ENCODE measurements at regions not wholly inside any gene's neighbourhood (a gene's known extent, or its start where the extent isn't known, plus 50 kb on each side); places are given as distances from the start of the nearest gene placed in this dataset.
"Not testable (repeated sequence)": the region's sequence is repeated elsewhere in the genome, so short reads cannot be mapped to it uniquely, and the experiment has no call there.

DNA sequence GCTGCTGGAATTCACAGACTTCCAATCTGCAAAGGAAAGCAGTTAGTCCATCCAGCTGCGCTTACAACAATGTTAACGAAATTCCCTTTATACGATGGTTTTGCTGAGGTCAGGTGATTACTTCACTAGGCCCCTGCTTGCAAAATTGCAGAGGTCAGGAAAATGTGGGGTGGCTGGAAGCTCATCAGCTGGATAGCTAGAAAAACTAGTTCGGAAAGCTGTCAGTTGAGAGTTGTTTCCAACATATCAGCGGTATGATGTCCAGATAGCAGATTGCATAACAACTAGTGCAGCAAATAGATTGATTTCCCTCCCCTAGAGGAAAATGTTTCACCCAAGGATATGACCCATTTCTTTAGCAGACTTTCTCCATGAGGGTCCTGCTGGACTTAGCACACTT is 2021.1 kb upstream of the CELF4 start:
- no peak for DNase-seq (ENCODE audit: low spot score)
- H4K20me1 ChIP-seq (ENCODE audit: insufficient read depth, low read length) = no peaks in the 10 kb centered on the region
- H3K79me2 ChIP-seq (ENCODE audit: insufficient read depth, low read depth, low read length) = no peaks in the 10 kb centered on the region
- CTCF ChIA-PET (ENCODE audit: unreplicated experiment) = no interaction called here
- no TSS peak for BruUV-seq (replicated peaks)
- no peak overlapping the region for H3K4me3 ChIP-seq (ENCODE audit: low read depth, low read length, poor library complexity, severe bottlenecking)
- H3K36me3 ChIP-seq (ENCODE audit: insufficient read depth, low read length) = no peaks in the 10 kb centered on the region
- no peak overlapping the region for H3K27ac ChIP-seq (ENCODE audit: low read depth, low read length, poor library complexity, severe bottlenecking)
- intact Hi-C loops (cut with micrococcal nuclease; ENCODE audit: unreplicated experiment) = no loop called here
- POLR2A ChIA-PET = no interaction called here
- TF ChIP-seq EZH2phosphoT487 (IDR thresholded peaks at IDR 0.05; ENCODE audit: borderline replicate concordance, low read depth, low read length) = no peak
- TF ChIP-seq, protein P1, sequence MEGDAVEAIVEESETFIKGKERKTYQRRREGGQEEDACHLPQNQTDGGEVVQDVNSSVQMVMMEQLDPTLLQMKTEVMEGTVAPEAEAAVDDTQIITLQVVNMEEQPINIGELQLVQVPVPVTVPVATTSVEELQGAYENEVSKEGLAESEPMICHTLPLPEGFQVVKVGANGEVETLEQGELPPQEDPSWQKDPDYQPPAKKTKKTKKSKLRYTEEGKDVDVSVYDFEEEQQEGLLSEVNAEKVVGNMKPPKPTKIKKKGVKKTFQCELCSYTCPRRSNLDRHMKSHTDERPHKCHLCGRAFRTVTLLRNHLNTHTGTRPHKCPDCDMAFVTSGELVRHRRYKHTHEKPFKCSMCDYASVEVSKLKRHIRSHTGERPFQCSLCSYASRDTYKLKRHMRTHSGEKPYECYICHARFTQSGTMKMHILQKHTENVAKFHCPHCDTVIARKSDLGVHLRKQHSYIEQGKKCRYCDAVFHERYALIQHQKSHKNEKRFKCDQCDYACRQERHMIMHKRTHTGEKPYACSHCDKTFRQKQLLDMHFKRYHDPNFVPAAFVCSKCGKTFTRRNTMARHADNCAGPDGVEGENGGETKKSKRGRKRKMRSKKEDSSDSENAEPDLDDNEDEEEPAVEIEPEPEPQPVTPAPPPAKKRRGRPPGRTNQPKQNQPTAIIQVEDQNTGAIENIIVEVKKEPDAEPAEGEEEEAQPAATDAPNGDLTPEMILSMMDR (conservative IDR thresholded peaks at IDR 0.05; ENCODE audit: low read length) = no peak
- H3K9me2 ChIP-seq (ENCODE audit: insufficient read depth, low read length) = no peaks in the 10 kb centered on the region
- H3K4me2 ChIP-seq (ENCODE audit: low read length) = no peak overlapping the region
- H3K4me1 ChIP-seq (ENCODE audit: insufficient read depth, low read length, poor library complexity, severe bottlenecking) = no peaks in the 10 kb centered on the region
- H2AFZ ChIP-seq (ENCODE audit: low read length) = no peak overlapping the region
- H3K9me3 ChIP-seq (ENCODE audit: low read length) = no peaks in the 10 kb centered on the region

- BruUV-seq (replicated peaks) = no TSS peak
- Histone ChIP-seq H4K20me1 (ENCODE audit: insufficient read depth, low read length) (no peaks in the 10 kb centered on the region), H3K4me3 (ENCODE audit: low read depth, low read length, poor library complexity, severe bottlenecking) (no peak overlapping the region), H2AFZ (ENCODE audit: low read length) (no peak overlapping the region), H3K27ac (ENCODE audit: low read depth, low read length, poor library complexity, severe bottlenecking) (no peak overlapping the region), H3K79me2 (ENCODE audit: insufficient read depth, low read depth, low read length) (no peaks in the 10 kb centered on the region), H3K9me3 (ENCODE audit: low read length) (no peaks in the 10 kb centered on the region), H3K4me1 (ENCODE audit: insufficient read depth, low read length, poor library complexity, severe bottlenecking) (no peaks in the 10 kb centered on the region), H3K9me2 (ENCODE audit: insufficient read depth, low read length) (no peaks in the 10 kb centered on the region), H3K4me2 (ENCODE audit: low read length) (no peak overlapping the region), H3K36me3 (ENCODE audit: insufficient read depth, low read length) (no peaks in the 10 kb centered on the region)
- POLR2A ChIA-PET = interaction anchor here (0.8 kb wide), 1 partner anchor 36 kb away, joined by 3 read pairs; no protein-coding TSS in a partner anchor
- intact Hi-C loops (cut with micrococcal nuclease; ENCODE audit: unreplicated experiment) = no loop called here
- DNase-seq (ENCODE audit: low spot score) = no peak
- TF ChIP-seq EZH2phosphoT487 (IDR thresholded peaks at IDR 0.05; ENCODE audit: borderline replicate concordance, low read depth, low read length) = no peak
- TF ChIP-seq, protein P1 (conservative IDR thresholded peaks at IDR 0.05; ENCODE audit: low read length) = no peak
- CTCF ChIA-PET (ENCODE audit: unreplicated experiment) = no interaction called here
Observed at GRCh38 chr18:39574897-39575296, 2009.3 kb upstream of the CELF4 start.

- ChIA-PET POLR2A (no interaction called here), CTCF (ENCODE audit: unreplicated experiment) (no interaction called here)
- TF ChIP-seq EZH2phosphoT487 (IDR thresholded peaks at IDR 0.05; ENCODE audit: borderline replicate concordance, low read depth, low read length) = no peak
- TF ChIP-seq, protein P1 (conservative IDR thresholded peaks at IDR 0.05; ENCODE audit: low read length) = peak; percentile 41
- DNase-seq (ENCODE audit: low spot score) = no peak
- no peaks in the 10 kb centered on the region for H3K9me3 ChIP-seq (ENCODE audit: low read length)
- intact Hi-C loops (cut with micrococcal nuclease; ENCODE audit: unreplicated experiment) = no loop called here
- no TSS peak for BruUV-seq (replicated peaks)
- no peaks in the 10 kb centered on the region for H3K79me2 ChIP-seq (ENCODE audit: insufficient read depth, low read depth, low read length)
- H3K4me2 ChIP-seq (ENCODE audit: low read length) = no peak overlapping the region
- H4K20me1 ChIP-seq (ENCODE audit: insufficient read depth, low read length) = no peaks in the 10 kb centered on the region
- H3K27ac ChIP-seq (ENCODE audit: low read depth, low read length, poor library complexity, severe bottlenecking) = no peak overlapping the region
- H2AFZ ChIP-seq (ENCODE audit: low read length) = no peak overlapping the region
- H3K4me3 ChIP-seq (ENCODE audit: low read depth, low read length, poor library complexity, severe bottlenecking) = no peak overlapping the region
- H3K4me1 ChIP-seq (ENCODE audit: insufficient read depth, low read length, poor library complexity, severe bottlenecking) = no peaks in the 10 kb centered on the region
- H3K9me2 ChIP-seq (ENCODE audit: insufficient read depth, low read length) = no peaks in the 10 kb centered on the region
- no peaks in the 10 kb centered on the region for H3K36me3 ChIP-seq (ENCODE audit: insufficient read depth, low read length)
Observed at GRCh38 chr18:39571511-39571910, 2005.9 kb upstream of the CELF4 start.

- H2AFZ ChIP-seq (ENCODE audit: low read length); H3K4me3 ChIP-seq (ENCODE audit: low read depth, low read length, poor library complexity, severe bottlenecking); H3K4me2 ChIP-seq (ENCODE audit: low read length); H3K27ac ChIP-seq (ENCODE audit: low read depth, low read length, poor library complexity, severe bottlenecking); BruUV-seq (replicated peaks); CTCF ChIA-PET (ENCODE audit: unreplicated experiment); H3K79me2 ChIP-seq (ENCODE audit: insufficient read depth, low read depth, low read length); H4K20me1 ChIP-seq (ENCODE audit: insufficient read depth, low read length); intact Hi-C loops (cut with micrococcal nuclease; ENCODE audit: unreplicated experiment); H3K4me1 ChIP-seq (ENCODE audit: insufficient read depth, low read length, poor library complexity, severe bottlenecking); POLR2A ChIA-PET; H3K9me3 ChIP-seq (ENCODE audit: low read length); DNase-seq (ENCODE audit: low spot score); H3K9me2 ChIP-seq (ENCODE audit: insufficient read depth, low read length); H3K36me3 ChIP-seq (ENCODE audit: insufficient read depth, low read length): not testable (repeated sequence)
Observed at GRCh38 chr18:39565551-39566230, 2000.1 kb upstream of the CELF4 start.
